ENCODE measurements at regions not wholly inside any gene's neighbourhood (a gene's known extent, or its start where the extent isn't known, plus 50 kb on each side); places are given as distances from the start of the nearest gene placed in this dataset.

- no peak for TF ChIP-seq CTCF (IDR thresholded peaks at IDR 0.05; ENCODE audit: low read depth, low read length)
- TF ChIP-seq EZH2phosphoT487 (IDR thresholded peaks at IDR 0.05; ENCODE audit: low read depth) = no peak
Measured at GRCh38 chr13:64697226-64697625, 2532.9 kb downstream of the PCDH9 start.
